GM23338 (cell line): ENCODE measurements at regions not wholly inside any gene's neighbourhood (a gene's known extent, or its start where the extent isn't known, plus 50 kb on each side); places are given as distances from the start of the nearest gene placed in this dataset.

ENCODE experiments used
- CREB1 ChIP-seq: fragments of 250-450 bp; sonication (Bioruptor Pico); IDR thresholded peaks from 2 replicates; pipeline ENCODE4 v1.5.0; 2020; ENCODE audit warnings: low read depth, mild to moderate bottlenecking, moderate library complexity
- ETS1 ChIP-seq: IDR thresholded peaks from 2 replicates; pipeline ENCODE4 v1.6.1; 2016; ENCODE audit warnings: antibody characterized with exemption
- EZH2 ChIP-seq: fragments of 200-600 bp; sonication (generic); IDR thresholded peaks from one replicate; pipeline ENCODE4 v1.8.0; 2017; ENCODE audit warnings: antibody characterized with exemption, mild to moderate bottlenecking, low read depth; ENCODE audit not compliant: unreplicated experiment
- EZH2phosphoT487 ChIP-seq: fragments of 200-600 bp; sonication (generic); IDR thresholded peaks from one replicate; pipeline ENCODE4 v1.8.1; 2018; ENCODE audit warnings: antibody characterized with exemption; ENCODE audit not compliant: unreplicated experiment
- JUNB ChIP-seq: IDR thresholded peaks from one replicate; pipeline ENCODE4 v1.6.1; 2016; ENCODE audit warnings: antibody characterized with exemption; ENCODE audit not compliant: unreplicated experiment
- POLR2AphosphoS5 ChIP-seq: IDR thresholded peaks from 2 replicates; pipeline ENCODE4 v1.6.1; 2016; ENCODE audit warnings: antibody characterized with exemption, low read depth
- ZNF331 ChIP-seq: fragments of 250-450 bp; sonication (Bioruptor Pico); IDR thresholded peaks from 2 replicates; pipeline ENCODE4 v1.5.0; 2020; ENCODE audit warnings: low read depth, mild to moderate bottlenecking, moderate library complexity
- ZNF462 ChIP-seq: fragments of 250-450 bp; sonication (Bioruptor Pico); IDR thresholded peaks from 2 replicates; pipeline ENCODE4 v1.5.0; 2020; ENCODE audit warnings: mild to moderate bottlenecking, moderate library complexity
- TF ChIP-seq, protein P1 (sequence below), 2 experiments: fragments of 200-600 bp in 1 of 2; sonication (generic) in 1 of 2; conservative IDR thresholded peaks; 2 replicates each; pipeline versions ENCODE4 v1.5.1 to v1.6.1; 2016 to 2017; ENCODE audit warnings: antibody characterized with exemption in 2 of 2, low read depth in 2 of 2, mild to moderate bottlenecking in 2 of 2, moderate library complexity in 1 of 2
- TF ChIP-seq, protein P2 (sequence below): IDR thresholded peaks from one replicate; pipeline ENCODE4 v1.6.1; 2018; ENCODE audit warnings: antibody characterized with exemption; ENCODE audit not compliant: unreplicated experiment

GRCh38 chr14:49438256-49438770, 147.9 kb downstream of the RPS29 start:
- TF ChIP-seq EZH2 (no peak), POLR2AphosphoS5 (no peak), EZH2phosphoT487 (no peak), CREB1 (CRISPR knock-in tag) (no peak), ETS1 (no peak), ZNF462 (no peak), ZNF331 (CRISPR knock-in tag) (no peak), JUNB (no peak)
- TF ChIP-seq, protein P1, sequence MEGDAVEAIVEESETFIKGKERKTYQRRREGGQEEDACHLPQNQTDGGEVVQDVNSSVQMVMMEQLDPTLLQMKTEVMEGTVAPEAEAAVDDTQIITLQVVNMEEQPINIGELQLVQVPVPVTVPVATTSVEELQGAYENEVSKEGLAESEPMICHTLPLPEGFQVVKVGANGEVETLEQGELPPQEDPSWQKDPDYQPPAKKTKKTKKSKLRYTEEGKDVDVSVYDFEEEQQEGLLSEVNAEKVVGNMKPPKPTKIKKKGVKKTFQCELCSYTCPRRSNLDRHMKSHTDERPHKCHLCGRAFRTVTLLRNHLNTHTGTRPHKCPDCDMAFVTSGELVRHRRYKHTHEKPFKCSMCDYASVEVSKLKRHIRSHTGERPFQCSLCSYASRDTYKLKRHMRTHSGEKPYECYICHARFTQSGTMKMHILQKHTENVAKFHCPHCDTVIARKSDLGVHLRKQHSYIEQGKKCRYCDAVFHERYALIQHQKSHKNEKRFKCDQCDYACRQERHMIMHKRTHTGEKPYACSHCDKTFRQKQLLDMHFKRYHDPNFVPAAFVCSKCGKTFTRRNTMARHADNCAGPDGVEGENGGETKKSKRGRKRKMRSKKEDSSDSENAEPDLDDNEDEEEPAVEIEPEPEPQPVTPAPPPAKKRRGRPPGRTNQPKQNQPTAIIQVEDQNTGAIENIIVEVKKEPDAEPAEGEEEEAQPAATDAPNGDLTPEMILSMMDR (conservative IDR thresholded peaks at IDR 0.05; ENCODE audit: low read depth in 2 of 2), result no peak
- TF ChIP-seq, protein P2, sequence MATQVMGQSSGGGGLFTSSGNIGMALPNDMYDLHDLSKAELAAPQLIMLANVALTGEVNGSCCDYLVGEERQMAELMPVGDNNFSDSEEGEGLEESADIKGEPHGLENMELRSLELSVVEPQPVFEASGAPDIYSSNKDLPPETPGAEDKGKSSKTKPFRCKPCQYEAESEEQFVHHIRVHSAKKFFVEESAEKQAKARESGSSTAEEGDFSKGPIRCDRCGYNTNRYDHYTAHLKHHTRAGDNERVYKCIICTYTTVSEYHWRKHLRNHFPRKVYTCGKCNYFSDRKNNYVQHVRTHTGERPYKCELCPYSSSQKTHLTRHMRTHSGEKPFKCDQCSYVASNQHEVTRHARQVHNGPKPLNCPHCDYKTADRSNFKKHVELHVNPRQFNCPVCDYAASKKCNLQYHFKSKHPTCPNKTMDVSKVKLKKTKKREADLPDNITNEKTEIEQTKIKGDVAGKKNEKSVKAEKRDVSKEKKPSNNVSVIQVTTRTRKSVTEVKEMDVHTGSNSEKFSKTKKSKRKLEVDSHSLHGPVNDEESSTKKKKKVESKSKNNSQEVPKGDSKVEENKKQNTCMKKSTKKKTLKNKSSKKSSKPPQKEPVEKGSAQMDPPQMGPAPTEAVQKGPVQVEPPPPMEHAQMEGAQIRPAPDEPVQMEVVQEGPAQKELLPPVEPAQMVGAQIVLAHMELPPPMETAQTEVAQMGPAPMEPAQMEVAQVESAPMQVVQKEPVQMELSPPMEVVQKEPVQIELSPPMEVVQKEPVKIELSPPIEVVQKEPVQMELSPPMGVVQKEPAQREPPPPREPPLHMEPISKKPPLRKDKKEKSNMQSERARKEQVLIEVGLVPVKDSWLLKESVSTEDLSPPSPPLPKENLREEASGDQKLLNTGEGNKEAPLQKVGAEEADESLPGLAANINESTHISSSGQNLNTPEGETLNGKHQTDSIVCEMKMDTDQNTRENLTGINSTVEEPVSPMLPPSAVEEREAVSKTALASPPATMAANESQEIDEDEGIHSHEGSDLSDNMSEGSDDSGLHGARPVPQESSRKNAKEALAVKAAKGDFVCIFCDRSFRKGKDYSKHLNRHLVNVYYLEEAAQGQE, result no peak
